Heart left ventricle (tissue), 13 donors: ENCODE measurements at regions not wholly inside any gene's neighbourhood (a gene's known extent, or its start where the extent isn't known, plus 50 kb on each side); places are given as distances from the start of the nearest gene placed in this dataset.

Source experiments
- POLR2A ChIP-seq, 2 donors: fragments of 450-650 bp; IDR thresholded peaks; one replicate each; pipeline ENCODE4 v1.6.1; 2017; ENCODE audit warnings: antibody characterized with exemption in 2 of 2, mild to moderate bottlenecking in 2 of 2, moderate library complexity in 2 of 2
- TF ChIP-seq, protein P1 (sequence below), 12 donors: fragments of 200-600 bp; sonication (generic) in 4 of 12; IDR thresholded peaks; one replicate each; pipeline versions ENCODE4 v1.5.0 to v1.8.0; 2018 to 2022; ENCODE audit warnings: antibody characterized with exemption in 12 of 12, mild to moderate bottlenecking in 5 of 12
- donor health status: ischemic (EF 13 %, LVEDD 7.1; RV severe dilation, severe dysfunction).
- donor health status: DM: no; HTN: yes; CAD: no.
- donor health status: DM: no; HTN: no; CAD: no.
- donor health status: ischemic (EF 25% LVEDD 6.9; RV normal size, moderate dysfunction).
- donor health status: ischemic (EF 25% LVEDD 5.7; RV mildly dilated, moderate dysfunction).
- donor health status: ischemic (EF 35%, LVEDD 5.7; RV mildly dilated, moderate dysfunction).
- donor health status: nonischemic (EF 11% LVEDD 7.7; RV severe dilation, severe dysfunction).
- donor health status: DM: yes; HTN: yes; CAD: no.
- donor health status: PGD.
- donor health status: ischemic (EF 29% LVEDD 5.4; RV normal size, mild dysfunction).
- donor health status: nonischemic (EF 23%, LVEDD 6.1; RV moderate dilation, normal function).

- TF ChIP-seq, protein P1, sequence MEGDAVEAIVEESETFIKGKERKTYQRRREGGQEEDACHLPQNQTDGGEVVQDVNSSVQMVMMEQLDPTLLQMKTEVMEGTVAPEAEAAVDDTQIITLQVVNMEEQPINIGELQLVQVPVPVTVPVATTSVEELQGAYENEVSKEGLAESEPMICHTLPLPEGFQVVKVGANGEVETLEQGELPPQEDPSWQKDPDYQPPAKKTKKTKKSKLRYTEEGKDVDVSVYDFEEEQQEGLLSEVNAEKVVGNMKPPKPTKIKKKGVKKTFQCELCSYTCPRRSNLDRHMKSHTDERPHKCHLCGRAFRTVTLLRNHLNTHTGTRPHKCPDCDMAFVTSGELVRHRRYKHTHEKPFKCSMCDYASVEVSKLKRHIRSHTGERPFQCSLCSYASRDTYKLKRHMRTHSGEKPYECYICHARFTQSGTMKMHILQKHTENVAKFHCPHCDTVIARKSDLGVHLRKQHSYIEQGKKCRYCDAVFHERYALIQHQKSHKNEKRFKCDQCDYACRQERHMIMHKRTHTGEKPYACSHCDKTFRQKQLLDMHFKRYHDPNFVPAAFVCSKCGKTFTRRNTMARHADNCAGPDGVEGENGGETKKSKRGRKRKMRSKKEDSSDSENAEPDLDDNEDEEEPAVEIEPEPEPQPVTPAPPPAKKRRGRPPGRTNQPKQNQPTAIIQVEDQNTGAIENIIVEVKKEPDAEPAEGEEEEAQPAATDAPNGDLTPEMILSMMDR (IDR thresholded peaks at IDR 0.05): no peak
- TF ChIP-seq POLR2A (IDR thresholded peaks at IDR 0.05): no peak
Measured at GRCh38 chr3:3342141-3342540, 162.7 kb upstream of the CRBN start.
